ENCODE measurements at regions not wholly inside any gene's neighbourhood (a gene's known extent, or its start where the extent isn't known, plus 50 kb on each side); places are given as distances from the start of the nearest gene placed in this dataset.
"Not testable (repeated sequence)": the region's sequence is repeated elsewhere in the genome, so short reads cannot be mapped to it uniquely, and the experiment has no call there.

DNA sequence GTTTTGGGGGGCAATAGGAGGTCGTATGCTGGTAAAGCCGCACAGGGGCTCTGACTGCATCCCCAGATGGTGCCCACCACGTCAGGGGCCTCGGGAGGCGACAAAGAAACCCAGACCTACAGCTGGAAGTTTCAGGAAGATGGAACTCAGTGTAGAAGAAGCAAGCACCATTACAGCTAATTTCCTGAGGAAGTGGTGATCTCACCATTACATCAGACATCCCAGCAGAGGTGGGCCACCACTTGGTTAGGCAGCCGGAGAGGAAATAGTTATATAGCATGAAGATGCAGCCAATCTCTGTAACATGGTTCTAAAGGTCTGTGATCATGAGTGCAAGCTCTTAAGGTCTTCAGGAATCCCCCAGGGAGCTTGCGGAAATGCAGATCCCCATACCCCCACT is 127.3 kb upstream of the PCBD1 start:
- Histone ChIP-seq H3K9me3 (ENCODE audit: control extremely low read depth in 1 of 3, control insufficient read depth in 2 of 3, insufficient read depth in 1 of 3, low read length in 2 of 3) (no peaks in the 10 kb centered on the region), H3K79me2 (ENCODE audit: control insufficient read depth, insufficient read depth, low read length) (no peaks in the 10 kb centered on the region), H3K4me3 (ENCODE audit: control extremely low read depth in 1 of 5, extremely low read depth in 1 of 5, insufficient read depth in 1 of 5, low read depth in 2 of 5, low read length in 4 of 5) (no peak overlapping the region), H3K4me1 (ENCODE audit: control insufficient read depth in 2 of 2, insufficient read depth in 2 of 2, low read length in 2 of 2) (no peaks in the 10 kb centered on the region), H3K36me3 (replicated peaks in 1 of 2; ENCODE audit: control extremely low read depth in 1 of 2, control insufficient read depth in 1 of 2, extremely low read depth in 1 of 2, insufficient read depth in 2 of 2, low read length in 1 of 2) (no peaks in the 10 kb centered on the region), H3K27ac (ENCODE audit: low read length in 2 of 2) (no peak overlapping the region), H4K20me1 (ENCODE audit: control insufficient read depth, insufficient read depth, low read length, poor library complexity, severe bottlenecking) (no peaks in the 10 kb centered on the region), H3K9ac (ENCODE audit: low read length) (no peak overlapping the region), H3K27me3 (replicated peaks in 1 of 4; ENCODE audit: control extremely low read depth in 1 of 4, control insufficient read depth in 3 of 4, insufficient read depth in 4 of 4, low read length in 3 of 4) (no peaks in the 10 kb centered on the region), H2AFZ (ENCODE audit: insufficient read depth, low read depth, low read length, poor library complexity, severe bottlenecking) (no peak overlapping the region), H3K4me2 (replicated peaks; ENCODE audit: low read depth, low read length, poor library complexity, severe bottlenecking) (no peak overlapping the region)
- DNase-seq = no peak
- ChIA-PET CTCF (no interaction called here), POLR2A (no interaction called here)
- H3K4me3 Mint-ChIP-seq = no peak overlapping the region
- 57% methylated on average over 3 of the region's 7 CpGs for whole genome bisulfite sequencing (ENCODE audit: insufficient coverage)
- no peaks in the 10 kb centered on the region for H3K9me3 Mint-ChIP-seq (ENCODE audit: insufficient read depth)
- ATAC-seq (ENCODE audit: low read depth) = no peak
- intact Hi-C loops (cut with micrococcal nuclease) = no loop called here
- H3K27ac Mint-ChIP-seq = no peak overlapping the region
- no peaks in the 10 kb centered on the region for H3K4me1 Mint-ChIP-seq
- TF ChIP-seq, protein P1, sequence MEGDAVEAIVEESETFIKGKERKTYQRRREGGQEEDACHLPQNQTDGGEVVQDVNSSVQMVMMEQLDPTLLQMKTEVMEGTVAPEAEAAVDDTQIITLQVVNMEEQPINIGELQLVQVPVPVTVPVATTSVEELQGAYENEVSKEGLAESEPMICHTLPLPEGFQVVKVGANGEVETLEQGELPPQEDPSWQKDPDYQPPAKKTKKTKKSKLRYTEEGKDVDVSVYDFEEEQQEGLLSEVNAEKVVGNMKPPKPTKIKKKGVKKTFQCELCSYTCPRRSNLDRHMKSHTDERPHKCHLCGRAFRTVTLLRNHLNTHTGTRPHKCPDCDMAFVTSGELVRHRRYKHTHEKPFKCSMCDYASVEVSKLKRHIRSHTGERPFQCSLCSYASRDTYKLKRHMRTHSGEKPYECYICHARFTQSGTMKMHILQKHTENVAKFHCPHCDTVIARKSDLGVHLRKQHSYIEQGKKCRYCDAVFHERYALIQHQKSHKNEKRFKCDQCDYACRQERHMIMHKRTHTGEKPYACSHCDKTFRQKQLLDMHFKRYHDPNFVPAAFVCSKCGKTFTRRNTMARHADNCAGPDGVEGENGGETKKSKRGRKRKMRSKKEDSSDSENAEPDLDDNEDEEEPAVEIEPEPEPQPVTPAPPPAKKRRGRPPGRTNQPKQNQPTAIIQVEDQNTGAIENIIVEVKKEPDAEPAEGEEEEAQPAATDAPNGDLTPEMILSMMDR (IDR thresholded peaks at IDR 0.05) = no peak
- TF ChIP-seq EZH2 (IDR thresholded peaks at IDR 0.05; ENCODE audit: borderline replicate concordance, insufficient read depth, low read depth, low read length, poor library complexity, severe bottlenecking) = no peak
- H3K27me3 Mint-ChIP-seq = peaks cover 13% of the 10 kb centered on the region

DNA sequence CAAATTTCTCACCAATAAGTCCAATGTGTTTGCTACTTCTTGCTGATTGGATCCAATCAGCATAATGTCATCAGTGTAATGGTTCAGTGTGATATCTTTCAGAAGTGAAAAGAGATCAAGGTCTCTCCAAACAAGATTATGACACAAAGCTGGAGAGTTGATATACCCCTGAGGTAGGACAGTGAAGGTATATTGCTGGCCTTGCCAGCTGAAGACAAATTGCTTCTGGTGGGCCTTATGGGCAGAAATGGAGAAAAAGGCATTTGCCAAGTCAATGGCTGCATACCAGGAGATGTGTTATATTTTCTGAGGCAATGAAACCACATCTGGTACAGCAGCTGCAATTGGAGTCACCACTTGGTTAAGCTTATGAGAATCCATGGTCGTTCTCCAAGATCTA is 131.7 kb upstream of the PCBD1 start:
- DNase-seq; H3K79me2 ChIP-seq (ENCODE audit: control insufficient read depth, insufficient read depth, low read length); POLR2A ChIA-PET; H3K27ac Mint-ChIP-seq; CTCF ChIA-PET; H3K27me3 Mint-ChIP-seq; H3K4me3 Mint-ChIP-seq; intact Hi-C loops (cut with micrococcal nuclease); H3K4me1 Mint-ChIP-seq; H3K9me3 Mint-ChIP-seq (ENCODE audit: insufficient read depth); H2AFZ ChIP-seq (ENCODE audit: insufficient read depth, low read depth, low read length, poor library complexity, severe bottlenecking); H3K27ac ChIP-seq (ENCODE audit: low read length in 2 of 2); H3K4me3 ChIP-seq (ENCODE audit: control extremely low read depth in 1 of 5, extremely low read depth in 1 of 5, insufficient read depth in 1 of 5, low read depth in 2 of 5, low read length in 4 of 5); H4K20me1 ChIP-seq (ENCODE audit: control insufficient read depth, insufficient read depth, low read length, poor library complexity, severe bottlenecking); H3K36me3 ChIP-seq (replicated peaks in 1 of 2; ENCODE audit: control extremely low read depth in 1 of 2, control insufficient read depth in 1 of 2, extremely low read depth in 1 of 2, insufficient read depth in 2 of 2, low read length in 1 of 2); H3K9ac ChIP-seq (ENCODE audit: low read length); H3K9me3 ChIP-seq (ENCODE audit: control extremely low read depth in 1 of 3, control insufficient read depth in 2 of 3, insufficient read depth in 1 of 3, low read length in 2 of 3); H3K4me2 ChIP-seq (replicated peaks; ENCODE audit: low read depth, low read length, poor library complexity, severe bottlenecking); H3K27me3 ChIP-seq (replicated peaks in 1 of 4; ENCODE audit: control extremely low read depth in 1 of 4, control insufficient read depth in 3 of 4, insufficient read depth in 4 of 4, low read length in 3 of 4); ATAC-seq (ENCODE audit: low read depth); H3K4me1 ChIP-seq (ENCODE audit: control insufficient read depth in 2 of 2, insufficient read depth in 2 of 2, low read length in 2 of 2): not testable (repeated sequence)
- no CpG with 5 or more reads among the region's 1 CpG for WGBS (ENCODE audit: insufficient coverage)
